Daoy (cell line): ENCODE measurements at regions not wholly inside any gene's neighbourhood (a gene's known extent, or its start where the extent isn't known, plus 50 kb on each side); places are given as distances from the start of the nearest gene placed in this dataset.

Experiments
- DNase-seq: peaks from one replicate; pipeline ENCODE4 v3.0.0-alpha.2; 2015; ENCODE audit warnings: low read depth

DNA sequence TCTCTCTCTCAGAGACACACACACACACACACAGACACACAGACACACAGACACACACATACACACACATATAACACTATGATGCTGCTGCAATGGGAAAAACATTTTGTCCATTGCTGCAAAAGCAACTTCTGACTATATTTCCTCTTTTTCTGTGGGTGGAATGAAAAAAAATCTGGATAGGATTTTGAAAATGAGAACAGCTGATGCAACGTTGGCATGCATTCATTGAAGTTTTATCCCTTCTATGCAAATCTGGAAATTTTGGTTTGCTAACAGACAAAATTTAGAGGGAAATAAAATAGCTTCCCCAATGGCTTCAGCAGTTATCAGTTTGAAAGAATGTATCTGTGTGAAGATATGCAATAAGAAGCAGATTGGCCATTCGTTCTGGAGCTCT lies 763.4 kb upstream of the GRM7 start:
- no peak for DNase-seq

DNA sequence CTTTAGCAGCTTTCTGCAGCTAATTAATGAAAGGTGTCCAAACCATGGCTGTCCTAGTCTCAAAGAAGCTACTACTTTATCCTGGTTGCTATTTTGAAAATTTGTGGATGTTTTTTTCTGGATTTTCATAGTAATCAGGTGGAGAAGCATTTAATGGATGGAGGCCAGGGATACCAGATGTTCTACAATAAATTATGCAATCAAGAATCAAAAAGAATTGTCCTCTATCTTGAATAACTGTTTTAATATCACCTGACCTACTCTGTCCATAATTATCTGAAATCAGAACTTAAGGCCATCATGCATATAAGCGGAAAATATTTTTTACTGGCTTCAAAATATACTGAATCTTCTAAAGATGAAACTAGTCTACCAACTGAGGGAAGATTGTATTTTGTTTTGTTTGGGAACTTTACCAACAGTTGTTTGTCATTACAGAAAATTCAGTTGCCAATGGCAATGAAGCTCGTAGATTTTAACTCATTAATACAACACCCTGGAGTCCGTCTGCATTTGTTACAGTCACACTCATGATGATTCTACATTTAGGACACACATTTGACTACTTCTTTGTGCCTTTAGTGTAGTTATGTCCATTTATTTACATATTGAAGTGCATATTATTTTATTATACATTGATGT lies 762.3 kb upstream of the GRM7 start:
- no peak for DNase-seq

DNA sequence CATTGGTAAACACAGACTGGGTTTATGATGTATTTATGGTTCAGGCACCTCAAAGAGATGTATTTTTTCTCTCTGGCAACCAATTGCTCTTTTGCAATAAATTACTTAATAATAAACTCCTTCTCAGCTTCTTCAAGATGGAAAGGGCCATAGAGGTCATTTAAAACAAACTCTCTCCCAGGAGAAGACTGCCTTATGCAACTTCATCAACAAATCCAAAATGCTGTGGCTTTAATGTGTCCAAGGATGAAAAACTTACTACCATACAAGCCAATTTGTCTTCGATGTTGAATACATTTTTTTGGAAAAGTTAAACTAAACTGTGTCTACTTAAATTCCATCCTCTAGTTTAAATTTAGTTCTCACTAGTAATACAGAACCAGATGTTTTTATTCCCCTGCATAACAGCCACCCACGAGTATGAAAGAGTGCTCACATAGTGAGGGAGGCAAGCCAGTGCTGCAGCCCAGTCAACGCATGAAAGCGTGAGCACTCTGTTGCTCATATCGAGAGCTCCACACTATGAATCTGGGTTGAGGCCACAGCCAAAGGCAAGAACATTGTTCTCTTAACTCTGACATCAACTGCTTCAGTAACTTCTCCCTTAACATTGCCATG lies 761.3 kb upstream of the GRM7 start:
- no peak for DNase-seq

DNA sequence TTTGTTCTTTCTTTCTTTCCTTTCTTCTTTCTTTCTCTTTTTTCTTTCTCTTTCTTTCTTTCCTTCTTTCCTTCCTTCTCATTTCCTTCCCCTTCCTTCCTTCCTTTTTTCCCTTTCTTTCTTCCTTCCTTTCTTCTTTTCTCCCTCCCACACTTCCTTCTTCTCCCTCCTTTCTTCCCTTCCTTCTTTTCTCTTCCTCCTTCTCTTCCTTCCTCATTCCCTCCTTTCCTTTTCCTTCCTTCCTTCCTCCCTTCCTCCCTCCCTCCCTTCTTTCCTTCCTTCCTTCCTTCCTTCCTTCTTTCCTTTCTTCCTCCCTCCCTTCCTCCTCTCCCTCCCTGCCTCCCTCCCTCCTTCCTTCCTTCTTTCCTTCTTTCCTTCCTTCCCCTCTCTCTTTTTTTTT lies 755.7 kb upstream of the GRM7 start:
- DNase-seq, result no peak

DNA sequence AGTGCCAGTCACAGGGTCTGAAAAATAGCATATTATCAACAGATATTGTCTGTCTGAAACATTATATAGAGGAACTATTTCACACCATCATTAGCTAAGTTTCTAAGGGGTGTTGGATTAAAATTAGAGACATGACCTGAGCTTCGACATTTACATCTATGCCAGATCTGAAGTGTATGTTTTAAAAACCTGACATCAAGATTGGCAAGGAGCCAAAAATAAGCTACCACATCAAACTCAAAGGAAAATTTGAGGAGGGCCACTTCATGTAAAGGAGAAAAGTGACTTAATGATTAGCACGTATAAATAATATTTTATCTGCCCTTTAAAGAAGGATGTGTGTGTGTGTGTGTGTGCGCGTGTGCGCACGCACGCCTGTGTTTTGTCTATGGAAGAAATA lies 752.0 kb upstream of the GRM7 start:
- DNase-seq, result no peak

DNA sequence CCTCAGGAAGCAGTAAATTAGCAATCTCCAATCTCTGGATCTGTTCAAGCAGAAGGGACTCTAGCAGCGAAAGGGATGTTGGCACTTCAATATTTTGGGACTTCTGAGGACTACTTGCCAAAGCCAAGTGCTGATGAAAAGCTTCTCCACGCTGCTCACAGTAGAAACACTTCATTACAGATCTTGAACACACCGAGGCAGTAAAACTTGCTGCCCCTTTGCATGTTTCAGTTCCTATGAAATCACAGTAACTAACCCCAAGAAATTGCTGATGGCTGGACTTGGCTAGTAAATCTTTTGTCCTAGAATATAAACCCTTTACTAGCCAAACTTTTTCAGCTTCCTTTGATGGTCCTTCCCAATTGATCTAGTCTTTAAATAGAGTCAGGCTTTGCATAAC lies 750.5 kb upstream of the GRM7 start:
- no peak for DNase-seq

DNA sequence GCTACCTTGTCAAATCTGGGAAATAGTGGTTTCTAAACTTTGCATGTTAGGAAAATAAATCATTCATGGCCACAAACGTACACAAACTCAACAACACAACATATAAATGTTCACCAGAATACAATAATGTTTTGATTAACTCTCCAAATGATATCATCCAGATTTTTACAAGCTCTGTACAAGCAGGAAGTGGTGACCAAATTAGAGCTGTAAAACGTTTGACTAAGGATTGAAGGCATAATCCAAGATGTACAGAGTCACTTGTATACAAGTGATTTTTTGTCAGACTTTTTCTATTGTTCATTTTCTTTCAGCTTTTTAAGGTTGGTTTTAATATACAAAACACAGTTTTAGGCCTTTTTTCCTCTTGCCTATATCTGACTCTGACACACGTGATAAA lies 748.4 kb upstream of the GRM7 start:
- DNase-seq, result no peak

DNA sequence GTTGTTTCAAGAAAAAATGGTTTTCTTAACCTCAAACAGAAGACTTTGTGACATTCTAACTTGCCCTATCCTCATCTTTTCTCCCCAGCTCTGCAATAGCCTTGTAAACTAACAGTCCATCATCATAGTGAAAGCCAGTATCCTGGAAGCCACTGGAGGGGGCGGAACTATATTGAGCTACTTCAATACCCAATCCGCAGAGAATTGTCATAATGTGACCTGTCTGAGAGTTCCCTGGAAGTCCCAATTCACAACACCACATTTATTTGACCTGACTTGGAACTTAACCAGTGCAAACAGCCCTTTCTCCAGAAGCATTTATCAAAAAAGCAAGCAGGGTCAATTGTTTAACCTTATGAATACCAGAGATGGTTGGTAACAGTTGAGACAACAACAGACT lies 747.6 kb upstream of the GRM7 start:
- DNase-seq, result no peak

DNA sequence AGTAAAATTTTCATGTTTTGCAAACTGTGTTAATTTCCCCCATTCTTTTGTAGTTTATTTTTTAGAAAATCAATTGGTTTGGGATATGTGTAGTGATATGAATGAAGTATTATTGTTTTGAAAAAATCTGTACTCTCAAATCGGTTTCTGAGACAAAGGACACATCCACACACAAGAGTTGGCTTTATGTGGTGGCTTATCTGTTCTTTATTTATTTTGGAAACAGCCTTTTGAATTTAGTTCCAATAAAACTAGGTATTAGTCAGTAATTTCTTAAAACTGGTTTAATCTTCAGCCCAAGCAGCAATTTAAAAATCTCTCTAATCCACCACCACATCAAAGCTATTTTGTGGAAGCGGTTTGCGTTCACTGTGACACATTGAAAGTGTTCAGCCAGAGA lies 741.5 kb upstream of the GRM7 start:
- no peak for DNase-seq

DNA sequence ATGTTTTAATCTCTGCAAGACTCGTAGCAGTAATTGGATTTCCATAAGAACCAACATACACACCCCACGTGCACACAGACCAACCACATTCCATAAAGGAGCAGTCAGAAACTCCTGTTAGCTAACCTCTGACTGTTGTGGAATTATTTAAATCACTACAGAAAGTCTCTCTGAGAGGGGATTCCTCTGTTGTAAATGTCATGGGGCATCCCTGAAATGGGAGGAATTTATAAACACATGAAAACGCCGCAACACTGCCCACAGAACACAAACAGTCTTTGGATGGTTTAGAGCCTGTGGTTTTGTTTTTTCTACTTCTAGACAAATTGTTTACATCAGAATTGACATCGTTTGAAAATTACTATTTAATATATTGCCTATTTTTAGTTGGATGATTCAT lies 740.1 kb upstream of the GRM7 start:
- no peak for DNase-seq

DNA sequence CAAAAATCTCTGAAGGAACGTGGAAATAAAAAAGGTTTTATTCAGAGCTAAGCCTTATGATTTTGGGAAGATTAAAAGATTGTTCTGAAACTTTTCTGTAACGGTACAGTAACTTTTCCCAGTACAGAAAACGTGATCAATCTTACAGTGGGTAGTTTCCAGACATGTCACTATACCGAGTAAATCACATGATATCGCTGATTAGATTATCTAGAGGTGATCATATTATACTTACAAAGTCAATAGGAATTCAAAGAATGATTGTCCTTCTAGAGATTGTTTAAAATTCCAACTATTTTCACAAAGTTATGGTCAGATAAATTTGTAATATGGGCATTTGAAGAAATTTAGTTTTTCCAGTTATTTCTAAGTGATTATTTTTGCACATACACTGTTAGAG lies 736.0 kb upstream of the GRM7 start:
- no peak for DNase-seq

DNA sequence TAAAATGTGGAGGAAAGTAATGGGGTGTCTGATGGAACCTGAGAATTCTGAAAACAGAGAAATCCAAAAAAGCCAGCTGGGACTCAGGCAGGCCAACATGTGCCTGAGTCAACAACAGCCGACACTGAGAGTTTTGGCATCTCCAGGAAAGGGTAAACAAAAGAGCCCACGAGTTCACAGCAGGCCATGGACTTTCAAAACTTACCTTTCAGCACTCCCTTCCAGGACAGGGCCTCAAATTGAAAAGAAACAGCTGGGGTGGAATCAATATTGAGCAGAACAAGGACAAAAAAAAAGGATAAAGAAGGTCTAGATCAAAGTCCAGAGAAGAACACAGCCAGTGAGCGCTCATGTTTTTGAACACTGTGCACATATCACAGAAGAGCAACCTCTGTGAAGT lies 735.4 kb upstream of the GRM7 start:
- DNase-seq, result no peak

DNA sequence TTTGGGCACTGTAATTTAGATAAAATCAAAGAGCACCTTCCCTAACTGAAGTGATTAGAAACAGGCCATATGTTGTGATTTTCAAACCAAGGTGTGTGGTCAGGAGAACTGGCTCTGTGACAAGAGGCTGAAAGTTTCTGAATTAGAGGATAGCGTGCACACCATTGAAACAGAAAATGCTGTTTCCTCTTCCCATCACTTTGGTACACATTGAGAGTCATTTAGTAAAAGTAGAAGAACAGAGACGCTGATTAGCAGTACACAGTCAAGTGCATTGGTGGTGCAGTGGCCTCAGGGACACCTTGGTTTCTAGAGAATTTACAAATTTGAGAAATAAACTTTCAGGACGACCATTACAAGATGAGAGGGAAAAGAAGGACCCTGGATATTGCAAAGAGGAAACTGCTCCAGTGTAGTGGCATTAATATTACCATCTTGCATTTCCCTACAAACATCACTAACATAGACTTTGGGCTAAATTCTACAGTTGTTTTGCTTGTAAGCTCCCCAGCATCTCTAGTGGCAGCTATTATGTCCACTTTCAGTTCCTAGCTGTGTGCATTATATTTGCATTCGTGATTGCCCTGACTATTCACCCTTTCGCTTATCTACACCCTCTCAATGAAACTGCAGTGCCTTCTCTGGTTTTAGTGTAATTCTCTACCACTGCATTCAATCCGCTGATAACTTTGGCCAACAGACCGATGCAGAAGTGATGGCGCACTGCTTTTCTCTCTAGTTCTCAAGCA lies 728.1 kb upstream of the GRM7 start:
- DNase-seq, result no peak

DNA sequence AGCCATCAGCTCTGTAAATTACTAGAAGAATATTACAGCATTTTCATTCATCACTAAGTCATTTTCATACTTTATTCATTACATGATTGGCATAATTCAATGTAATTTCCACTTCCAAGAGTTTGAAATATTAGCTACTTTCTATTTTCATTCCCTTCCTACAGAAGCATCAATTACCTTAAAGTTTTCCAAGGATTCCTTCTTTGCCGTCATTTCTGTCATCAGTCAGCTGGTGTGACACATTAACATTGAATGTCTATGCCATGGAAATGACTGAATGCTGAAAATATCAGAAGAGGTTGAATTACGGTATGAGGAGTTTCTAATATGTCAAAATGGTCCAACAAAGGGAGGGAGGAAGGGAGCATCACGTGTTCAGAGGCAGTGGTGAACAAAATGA lies 718.2 kb upstream of the GRM7 start:
- DNase-seq, result no peak

DNA sequence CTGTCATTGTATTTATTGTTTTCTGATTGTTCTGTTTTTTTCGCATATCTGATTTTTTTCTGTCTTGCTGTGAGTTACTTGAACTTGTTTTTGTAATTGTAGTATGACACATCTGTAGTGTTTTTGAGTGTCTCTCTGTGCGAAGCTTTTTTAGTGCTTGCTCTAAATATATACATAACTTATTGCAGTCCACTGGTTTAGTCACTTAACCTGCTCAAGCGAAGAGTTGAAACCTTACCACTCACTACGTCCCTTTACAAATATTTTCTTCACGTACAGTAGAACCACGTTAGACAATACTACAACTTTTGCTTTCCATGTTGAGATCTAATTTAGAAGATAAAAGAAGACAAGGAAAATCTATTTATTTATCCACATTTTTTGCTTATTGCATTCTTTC lies 713.0 kb upstream of the GRM7 start:
- no peak for DNase-seq

DNA sequence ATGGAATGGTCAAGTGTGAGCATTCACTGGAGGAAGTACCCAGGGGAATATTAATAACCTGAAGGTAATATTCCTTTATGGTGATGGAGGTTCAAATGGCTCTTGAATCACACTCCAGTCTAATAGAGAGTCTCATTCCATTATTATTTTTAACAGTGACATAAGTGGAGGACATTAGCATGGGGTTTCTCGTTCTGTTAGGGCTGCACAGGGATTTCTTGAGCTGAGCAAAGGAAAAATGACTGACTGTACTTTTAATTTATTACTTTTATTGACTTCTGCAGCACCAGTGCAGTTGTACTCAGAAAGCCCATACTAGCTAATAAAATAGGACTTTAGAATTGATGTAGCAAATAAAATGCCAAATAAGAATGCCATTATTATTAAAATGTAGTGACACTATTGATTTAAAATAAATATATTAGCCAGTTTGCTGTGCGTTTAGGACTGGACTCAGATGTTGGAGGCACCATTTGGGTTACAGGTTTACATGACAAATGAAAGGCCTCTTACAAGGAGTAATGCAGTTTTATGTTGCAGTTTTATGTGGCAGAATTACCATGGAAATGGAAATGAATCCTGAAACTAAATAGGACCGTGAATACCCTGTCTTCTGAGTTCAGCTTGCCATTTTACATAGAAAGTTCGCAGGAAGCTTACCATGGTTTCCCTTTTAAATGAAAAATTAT lies 705.1 kb upstream of the GRM7 start:
- no peak for DNase-seq

DNA sequence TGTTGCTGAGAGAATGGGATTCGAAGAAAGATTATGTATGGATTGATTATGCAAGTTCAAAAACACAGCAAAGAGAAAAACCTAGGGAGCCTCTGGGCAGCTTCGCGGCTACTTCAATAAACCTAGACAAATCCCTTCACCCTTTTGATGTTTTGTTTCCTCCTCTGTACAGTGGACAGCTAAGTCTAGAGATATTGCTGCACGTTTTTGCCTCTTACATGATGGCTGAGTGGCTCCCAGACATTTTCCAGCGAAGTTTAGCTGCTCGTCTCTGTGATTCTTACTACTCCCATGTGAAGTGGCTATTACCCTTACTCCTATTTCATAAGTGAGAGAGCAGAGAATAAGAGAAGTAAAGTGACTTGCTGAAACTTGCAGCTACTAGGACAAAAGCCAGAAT lies 695.0 kb upstream of the GRM7 start:
- no peak for DNase-seq

DNA sequence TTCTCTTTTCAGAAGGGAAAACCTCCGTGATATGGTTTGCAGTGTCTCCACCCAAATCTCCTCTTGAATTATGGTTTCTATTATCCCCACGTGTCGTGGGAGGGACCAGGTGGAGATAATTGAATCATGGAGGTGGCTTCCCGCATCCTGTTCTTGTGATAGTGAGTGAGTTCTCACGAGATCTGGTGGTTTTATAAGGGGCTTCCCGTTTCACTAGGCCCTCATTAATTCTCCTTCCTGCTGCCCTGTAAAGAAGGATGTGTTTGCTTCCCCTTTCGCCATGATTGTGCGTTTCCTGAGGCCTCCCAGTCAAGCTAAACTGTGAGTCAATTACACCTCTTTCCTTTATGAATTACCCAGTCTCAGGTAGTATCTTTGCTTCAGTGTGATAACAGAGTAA lies 692.7 kb upstream of the GRM7 start:
- no peak for DNase-seq

DNA sequence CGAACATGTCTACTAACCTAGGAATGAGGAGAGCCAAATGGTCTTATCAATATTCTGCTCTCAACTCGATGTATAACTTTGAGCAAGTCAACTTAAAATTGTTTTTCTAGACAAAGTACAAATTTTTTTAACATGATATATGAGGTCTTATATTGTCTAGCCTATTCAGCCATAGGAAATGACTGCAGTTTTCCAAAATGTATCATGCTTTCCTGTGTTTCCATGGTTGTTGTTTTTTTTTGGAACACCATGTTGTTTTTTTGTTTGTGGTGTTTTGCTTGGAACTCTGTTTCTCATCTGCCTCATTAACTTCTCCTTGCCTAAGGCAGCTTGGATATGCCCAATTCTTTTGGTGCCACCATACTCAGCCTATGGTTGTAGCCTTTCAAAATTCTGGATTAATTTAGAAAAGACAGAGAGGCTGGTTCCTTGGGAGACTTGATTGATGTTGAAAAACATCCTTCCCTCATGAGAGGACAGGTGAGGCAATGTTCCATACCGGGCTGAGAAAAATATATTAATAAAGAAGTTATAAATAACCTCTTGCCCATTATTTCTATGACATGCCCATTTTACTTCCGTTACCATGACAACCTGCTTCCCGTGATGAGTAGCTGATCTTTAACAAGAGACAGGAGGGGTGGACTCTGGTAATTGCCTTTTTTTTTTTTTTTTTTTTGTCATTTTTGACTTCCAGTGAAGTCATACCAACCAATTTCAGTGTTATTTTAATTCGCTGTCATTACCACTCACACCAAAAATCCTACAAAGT lies 687.9 kb upstream of the GRM7 start:
- no peak for DNase-seq

DNA sequence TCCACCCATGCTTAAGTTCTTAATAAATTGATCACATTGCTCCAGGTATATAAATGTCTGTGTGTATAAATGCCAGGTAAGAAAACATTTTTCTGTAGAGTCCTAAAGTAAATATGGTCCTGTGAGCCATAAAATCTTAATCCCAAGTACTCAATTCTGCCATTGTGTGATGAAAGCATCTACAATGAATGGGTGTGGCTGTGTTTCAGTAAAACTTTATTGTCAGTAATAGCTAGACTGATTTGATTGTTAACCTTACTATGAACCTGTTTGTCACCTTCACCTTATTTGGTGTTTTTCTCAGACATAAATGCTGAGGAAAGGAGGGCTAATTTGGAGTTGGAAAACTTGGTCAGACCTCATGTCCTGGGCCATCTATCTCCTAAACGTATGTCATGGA lies 683.5 kb upstream of the GRM7 start:
- DNase-seq, result no peak

DNA sequence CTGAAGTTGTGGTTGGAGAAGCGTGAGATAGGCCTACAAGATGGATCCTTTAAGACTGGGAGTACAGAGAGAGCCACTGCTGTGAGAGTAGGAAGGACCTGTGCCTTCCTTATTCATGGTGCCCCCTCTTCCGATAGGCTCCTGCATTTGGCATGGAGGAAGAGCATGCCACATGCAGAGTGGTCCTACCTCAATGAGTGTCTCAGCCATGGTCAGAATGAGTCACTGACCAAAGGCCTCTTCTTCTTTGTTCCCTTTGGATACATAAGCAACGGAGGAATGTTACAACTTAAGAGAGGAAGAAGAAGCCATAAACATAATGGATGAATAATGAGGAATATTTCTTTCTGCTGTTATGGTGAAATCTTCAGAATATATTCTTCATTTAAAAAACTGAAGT lies 681.2 kb upstream of the GRM7 start:
- no peak for DNase-seq

DNA sequence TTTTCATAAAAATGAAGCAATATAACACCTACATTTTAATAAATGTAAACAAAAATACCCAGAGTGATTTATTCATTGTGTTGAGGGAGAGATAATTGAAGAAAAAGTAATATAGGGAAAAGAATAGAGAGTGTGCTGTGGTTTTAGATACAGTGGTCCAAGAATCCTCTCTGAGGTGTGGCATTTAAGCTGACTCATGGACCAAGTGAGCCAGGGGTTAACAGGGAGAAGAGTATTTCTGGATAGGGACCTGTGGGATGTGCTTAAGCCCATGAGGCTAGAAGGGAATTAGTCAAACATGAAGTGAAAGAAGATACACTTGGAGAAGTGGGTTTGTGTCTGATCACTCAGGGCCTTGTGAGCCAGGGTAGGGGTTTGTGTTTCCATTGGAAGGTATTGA lies 680.7 kb upstream of the GRM7 start:
- DNase-seq, result no peak
